ENCODE measurements at regions not wholly inside any gene's neighbourhood (a gene's known extent, or its start where the extent isn't known, plus 50 kb on each side); places are given as distances from the start of the nearest gene placed in this dataset.

GRCh38 chr14:101206556-101206955 lies 303.0 kb upstream of the RTL1 start:
- Histone ChIP-seq H3K9me3 (ENCODE audit: control insufficient read depth, insufficient read depth, low read length) (peaks cover 13% of the 10 kb centered on the region), H4K91ac (ENCODE audit: insufficient read depth, low read depth, low read length) (no peak overlapping the region), H4K20me1 (ENCODE audit: insufficient read depth, low read length) (no peaks in the 10 kb centered on the region), H2BK5ac (ENCODE audit: low read depth, low read length, poor library complexity, severe bottlenecking) (no peak overlapping the region), H2AFZ (replicated peaks; ENCODE audit: low read length, poor library complexity) (no peak overlapping the region), H3K9ac (ENCODE audit: low read depth, low read length) (no peak overlapping the region), H3K4me3 (ENCODE audit: insufficient read depth, low read depth, low read length) (no peak overlapping the region), H3K23ac (ENCODE audit: low read depth, low read length) (no peak overlapping the region), H2AK9ac (replicated peaks; ENCODE audit: low read depth, low read length, poor library complexity) (no peak overlapping the region), H3K56ac (ENCODE audit: extremely low read depth, insufficient read depth, low read length) (no peak overlapping the region), H3K18ac (ENCODE audit: low read depth, low read length) (no peak overlapping the region), H4K8ac (ENCODE audit: low read depth in 2 of 2, low read length in 2 of 2) (no peak overlapping the region), H3K4me2 (ENCODE audit: low read depth, low read length) (no peak overlapping the region), H4K5ac (ENCODE audit: low read depth, low read length) (no peak overlapping the region), H3K4ac (ENCODE audit: low read depth, low read length) (no peak overlapping the region), H2AK5ac (ENCODE audit: low read depth, low read length) (no peak overlapping the region), H3K4me1 (ENCODE audit: control insufficient read depth, insufficient read depth, low read length) (no peaks in the 10 kb centered on the region), H2BK20ac (ENCODE audit: low read depth, low read length) (no peak overlapping the region), H3K14ac (replicated peaks; ENCODE audit: low read depth, low read length) (no peak overlapping the region), H3K79me1 (ENCODE audit: low read depth in 1 of 2, low read length in 2 of 2) (no peaks in the 10 kb centered on the region), H3K36me3 (ENCODE audit: control insufficient read depth, insufficient read depth, low read length) (no peaks in the 10 kb centered on the region), H2BK120ac (ENCODE audit: low read depth, low read length) (no peak overlapping the region), H3K27ac (ENCODE audit: insufficient read depth, low read length) (no peak overlapping the region), H3K27me3 (ENCODE audit: control insufficient read depth, insufficient read depth, low read length) (no peaks in the 10 kb centered on the region), H3K9me1 (ENCODE audit: insufficient read depth, low read length) (no peaks in the 10 kb centered on the region), H2BK15ac (ENCODE audit: low read depth, low read length) (no peak overlapping the region)
- ChIA-PET POLR2A (ENCODE audit: unreplicated experiment) (no interaction called here), CTCF (no interaction called here)
- intact Hi-C loops (cut with micrococcal nuclease) (no loop called here), in situ Hi-C loops (cut with MboI; ENCODE audit: low sequenced_read_pairs) (no loop called here), dilution Hi-C loops (cut with HindIII; ENCODE audit: low sequenced_read_pairs, unreplicated experiment) (no loop called here)
- TF ChIP-seq RFX5 (IDR thresholded peaks at IDR 0.05; ENCODE audit: low read depth, low read length), result no peak
- no peak for TF ChIP-seq CTCF (conservative IDR thresholded peaks at IDR 0.05; ENCODE audit: low read depth, low read length)
- no peak for TF ChIP-seq ELK1 (IDR thresholded peaks at IDR 0.05; ENCODE audit: borderline replicate concordance, low read depth, low read length)
- no peak for TF ChIP-seq CEBPB (IDR thresholded peaks at IDR 0.05; ENCODE audit: low read depth, low read length)
- no peak for TF ChIP-seq MXI1 (IDR thresholded peaks at IDR 0.05; ENCODE audit: borderline replicate concordance, low read depth, low read length)
- no peak for TF ChIP-seq BHLHE40 (IDR thresholded peaks at IDR 0.05; ENCODE audit: low read depth, low read length)
- no peak for TF ChIP-seq POLR2A (IDR thresholded peaks at IDR 0.05; ENCODE audit: low read depth, low read length)
- no peak for TF ChIP-seq MAFK (IDR thresholded peaks at IDR 0.05; ENCODE audit: low read depth, low read length)
- no peak for TF ChIP-seq NFE2L2 (IDR thresholded peaks at IDR 0.05; ENCODE audit: low read depth, low read length)
- no peak for TF ChIP-seq RCOR1 (IDR thresholded peaks at IDR 0.05; ENCODE audit: insufficient replicate concordance, low read length)
- DNase-seq, result no peak
- no CpG with 5 or more reads among the region's 3 CpGs for WGBS, 2 experiments (ENCODE audit: extremely low coverage in 2 of 2, insufficient read length in 1 of 2)
- no TSS peak for BruUV-seq (replicated peaks)
- ATAC-seq (ENCODE audit: low read depth), result no peak
